Esophagus muscularis mucosa (tissue), 4 donors: ENCODE measurements at regions not wholly inside any gene's neighbourhood (a gene's known extent, or its start where the extent isn't known, plus 50 kb on each side); places are given as distances from the start of the nearest gene placed in this dataset.

Experiments
- CTCF ChIP-seq, 3 experiments: fragments of 200-600 bp in 2 of 3; fragments of 450-650 bp in 1 of 3; sonication (generic) in 2 of 3; IDR thresholded peaks; one replicate each; pipeline ENCODE4 v1.5.1; 2017 to 2019; ENCODE audit warnings: antibody characterized with exemption in 3 of 3, mild to moderate bottlenecking in 2 of 3, moderate library complexity in 1 of 3
- EP300 ChIP-seq: sonication (generic); formaldehyde crosslinking; IDR thresholded peaks from one replicate; pipeline ENCODE4 v1.6.1; 2017; ENCODE audit warnings: antibody characterized with exemption
- POLR2A ChIP-seq: fragments of 450-650 bp; IDR thresholded peaks from one replicate; pipeline ENCODE4 v1.6.1; 2017; ENCODE audit warnings: antibody characterized with exemption, moderate library complexity, mild to moderate bottlenecking, low read depth

- TF ChIP-seq CTCF (IDR thresholded peaks at IDR 0.05) (no peak), POLR2A (no peak), EP300 (no peak)
These were observed 301.9 kb upstream of the TAC1 start for GRCh38 chr7:97430006-97430405.
